GM19193 (cell line): ENCODE measurements at regions not wholly inside any gene's neighbourhood (a gene's known extent, or its start where the extent isn't known, plus 50 kb on each side); places are given as distances from the start of the nearest gene placed in this dataset.

Source experiments
- POLR2A ChIP-seq: IDR thresholded peaks from 4 replicates; pipeline ENCODE4 v1.6.1; 2011; ENCODE audit not compliant: insufficient read depth, insufficient read length; ENCODE audit errors: extremely low read depth

DNA sequence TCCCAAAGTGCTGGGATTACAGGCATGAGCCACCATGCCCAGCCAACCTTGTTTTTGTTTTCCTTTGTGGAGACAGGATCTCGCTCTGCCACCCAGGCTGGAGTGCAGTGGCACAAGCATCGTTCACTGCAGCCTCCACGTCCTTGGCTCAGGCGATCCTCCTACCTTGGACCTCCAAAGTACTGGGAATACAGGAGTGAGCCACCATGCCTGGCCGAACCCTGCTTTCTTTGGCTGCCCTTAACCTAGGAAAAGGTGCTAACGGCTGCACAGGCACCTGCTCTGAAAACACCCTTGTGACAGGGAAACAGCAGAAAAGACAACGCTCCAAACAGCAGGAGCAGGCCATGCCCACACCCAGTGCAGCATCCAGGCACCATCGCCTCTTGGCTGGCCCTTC, 71.9 kb downstream of the OAT start:
- no peak for TF ChIP-seq POLR2A

DNA sequence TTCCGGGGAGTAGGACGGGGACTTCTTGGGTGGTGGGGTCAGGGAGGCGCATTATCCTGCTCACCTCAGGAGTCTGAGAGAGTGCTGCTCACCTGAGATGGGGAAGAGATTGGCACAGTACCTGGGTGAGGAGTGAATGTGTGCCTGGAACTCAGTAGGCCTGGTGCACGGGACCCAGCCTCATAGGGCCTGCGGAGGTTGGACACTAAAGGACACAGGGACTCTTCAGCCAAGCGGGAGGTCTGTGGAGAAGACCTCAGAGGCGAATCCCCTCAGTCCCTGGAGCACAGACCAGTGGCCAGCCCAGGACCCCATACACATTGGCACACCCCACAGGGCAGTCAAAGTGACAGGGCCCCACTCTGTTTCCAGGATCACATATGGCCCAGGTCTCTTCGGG, 73.2 kb downstream of the OAT start:
- TF ChIP-seq POLR2A = no peak

DNA sequence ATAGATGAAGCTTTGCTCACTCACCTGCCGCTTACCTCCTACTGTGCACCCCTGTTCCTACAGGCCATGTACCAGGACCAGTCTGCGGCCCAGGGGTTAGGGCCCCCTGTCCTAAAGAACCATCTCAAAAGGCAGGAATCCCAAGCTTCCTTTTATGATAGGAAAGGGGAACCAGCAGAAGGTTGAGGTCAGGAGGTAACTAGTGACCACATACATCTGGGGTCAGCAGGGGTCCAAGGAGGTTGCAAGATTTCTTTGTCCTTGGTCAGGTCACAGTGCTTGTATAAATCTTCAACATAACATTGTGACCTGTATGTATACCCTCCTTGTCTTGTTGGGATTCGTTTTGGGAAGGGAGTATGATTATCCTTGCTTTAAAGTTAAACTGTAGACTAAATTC, 73.8 kb downstream of the OAT start:
- no peak for TF ChIP-seq POLR2A

DNA sequence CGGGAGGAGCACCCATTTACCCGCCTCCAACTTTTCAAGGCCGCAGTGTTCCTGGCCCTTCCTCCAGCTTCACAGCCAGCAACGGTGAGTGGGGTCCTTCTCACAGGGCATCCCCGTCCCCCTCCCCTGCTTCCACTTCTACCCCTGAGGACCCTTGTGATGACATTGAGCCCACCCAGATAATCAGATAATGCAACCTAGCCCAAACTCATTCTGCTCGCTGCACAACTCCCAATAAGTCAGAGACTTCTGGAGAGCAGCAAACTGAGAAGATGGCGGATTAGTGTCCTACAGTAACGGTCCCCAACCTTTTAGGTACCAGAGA, 74.5 kb downstream of the OAT start:
- TF ChIP-seq POLR2A = no peak

DNA sequence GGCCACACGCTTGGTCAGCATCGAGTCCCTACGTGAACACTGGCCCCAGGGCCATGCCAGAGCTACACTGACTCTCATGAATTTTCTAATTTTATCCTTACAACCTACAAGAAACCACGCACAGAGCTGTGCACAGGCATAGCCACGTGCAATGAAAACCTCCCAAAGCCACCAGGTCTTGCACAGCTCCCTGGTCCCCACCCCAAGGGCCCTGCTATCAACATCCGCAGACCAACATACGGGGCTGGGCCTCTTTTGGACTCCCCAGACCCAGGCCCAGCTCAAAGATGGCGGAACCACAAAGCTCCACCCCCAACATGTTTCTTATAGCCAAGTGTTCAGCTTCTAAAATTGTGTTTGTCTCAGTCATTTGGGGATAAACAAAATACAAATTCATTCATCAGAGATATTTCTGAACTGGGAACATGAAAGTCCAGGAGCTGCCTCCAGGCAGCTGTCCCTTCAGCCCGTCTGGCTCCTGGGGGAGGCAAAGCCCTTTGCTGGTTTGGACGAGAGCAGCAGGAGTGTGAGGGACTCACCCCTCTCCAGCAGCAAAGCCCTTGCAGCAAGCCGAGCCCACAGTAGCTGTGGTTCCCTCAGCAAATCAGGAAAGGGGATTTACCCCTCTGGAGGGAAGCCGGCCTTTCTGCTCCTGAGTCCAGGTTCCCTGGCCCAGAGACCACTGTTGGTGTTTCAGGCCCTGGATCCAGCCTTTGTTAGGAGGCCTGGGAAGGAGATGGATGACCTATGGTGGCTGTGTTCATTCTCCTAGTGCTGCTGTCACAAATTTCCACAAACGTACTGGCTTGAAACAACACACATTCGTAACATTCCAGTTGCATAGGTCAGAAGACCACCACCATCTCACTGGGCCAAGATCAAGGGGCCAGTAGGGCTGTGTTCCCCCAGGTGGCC, 75.1 kb downstream of the OAT start:
- no peak for TF ChIP-seq POLR2A

DNA sequence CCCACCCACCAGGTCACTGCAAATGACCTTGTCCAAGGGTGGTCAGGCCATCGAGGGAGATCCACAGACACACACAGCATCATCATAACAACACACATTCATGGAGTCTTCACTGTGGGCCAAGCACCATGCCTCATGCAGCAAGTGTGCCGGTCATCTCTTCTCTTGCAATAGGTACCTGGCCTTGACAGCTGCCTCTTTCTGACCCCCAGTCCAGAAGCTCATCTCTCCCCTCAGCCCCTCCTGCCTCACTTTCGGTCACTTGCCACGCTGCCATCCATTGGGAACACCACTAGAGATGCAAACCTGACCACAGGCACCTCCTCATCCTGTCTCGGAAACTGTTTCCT, 75.9 kb downstream of the OAT start:
- TF ChIP-seq POLR2A = no peak

DNA sequence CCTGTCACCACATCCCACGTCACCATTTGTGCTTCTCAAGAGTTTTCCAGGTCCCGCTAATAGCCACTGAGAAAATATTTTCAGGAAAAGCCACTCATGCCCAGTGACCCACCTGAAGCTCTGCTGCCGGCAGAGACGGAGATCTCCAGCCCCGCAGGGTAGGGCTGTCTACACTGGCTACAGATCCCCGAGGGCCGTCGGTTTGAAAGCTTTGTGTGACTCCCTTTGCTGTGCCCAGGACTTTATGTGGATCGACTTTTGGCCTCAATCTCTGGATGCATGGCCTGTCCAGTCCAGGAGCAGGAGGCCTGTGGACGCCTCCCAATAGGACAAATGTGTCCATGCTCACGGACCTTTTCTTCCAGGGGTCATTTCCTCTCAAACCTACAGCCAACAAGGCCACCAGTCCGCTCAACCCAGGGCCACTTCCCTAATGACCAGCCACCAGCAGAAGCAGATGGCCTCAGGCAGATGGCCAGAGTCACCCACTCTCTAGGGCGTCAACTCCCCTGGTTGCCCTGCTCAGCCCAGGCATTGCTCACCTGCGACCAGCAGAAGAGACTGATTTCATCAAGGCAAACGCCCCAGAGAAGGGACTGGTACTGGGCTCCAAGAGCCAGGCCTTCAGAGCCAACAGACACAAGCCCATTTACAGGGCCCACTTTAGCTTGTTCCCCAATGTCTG, 76.4 kb downstream of the OAT start:
- TF ChIP-seq POLR2A = no peak

DNA sequence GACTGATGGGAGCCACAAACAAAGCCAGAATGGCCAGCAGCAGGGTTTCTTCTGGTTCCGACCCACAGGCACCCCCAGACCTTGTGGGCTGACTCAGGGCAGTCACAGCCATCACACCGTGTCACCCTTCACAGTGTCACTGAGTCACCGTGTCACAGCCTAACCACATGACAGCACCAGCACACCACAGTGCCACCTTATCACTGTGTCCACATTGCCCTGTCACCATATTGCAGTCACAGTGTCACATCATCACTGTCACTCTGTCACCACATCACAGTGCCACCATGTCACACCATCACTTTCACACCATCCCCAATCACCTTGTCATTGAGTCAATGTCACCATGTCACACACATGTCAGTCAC, 77.0 kb downstream of the OAT start:
- no peak for TF ChIP-seq POLR2A

DNA sequence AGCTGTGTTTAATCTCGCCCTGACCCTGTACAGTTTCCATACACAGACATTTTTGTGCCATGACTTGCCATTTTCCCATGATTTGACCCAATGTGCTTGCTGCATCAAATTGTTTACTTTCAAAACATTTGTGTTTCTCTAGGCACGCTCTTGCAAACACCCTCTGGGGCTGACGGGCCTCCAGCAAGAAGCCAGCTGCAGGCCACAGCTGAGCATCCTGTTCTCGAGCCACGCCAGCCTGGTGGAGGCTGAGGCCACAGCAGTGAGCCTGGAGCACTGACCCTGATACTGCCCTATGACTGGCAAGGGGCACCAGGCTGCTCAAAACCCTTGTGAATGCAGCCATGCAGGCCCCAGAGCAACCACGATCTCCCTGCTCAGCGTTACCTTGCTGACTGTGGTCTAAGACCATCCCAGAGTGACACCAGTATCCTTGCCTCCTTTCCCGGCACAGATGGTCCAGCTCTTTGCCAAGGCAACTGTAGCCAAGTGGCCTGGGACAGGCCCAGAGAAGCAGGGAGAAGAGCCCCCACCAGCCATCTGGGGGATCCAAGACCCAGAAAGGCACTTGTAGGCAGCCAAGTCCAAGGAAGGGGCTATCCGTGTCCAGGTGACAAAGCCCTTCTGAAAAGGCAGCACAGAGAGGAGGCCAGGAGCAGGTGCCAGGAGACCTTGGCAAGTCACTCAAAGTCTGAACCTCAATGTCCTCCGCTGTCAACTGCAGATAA, 78.5 kb downstream of the OAT start:
- no peak for TF ChIP-seq POLR2A

DNA sequence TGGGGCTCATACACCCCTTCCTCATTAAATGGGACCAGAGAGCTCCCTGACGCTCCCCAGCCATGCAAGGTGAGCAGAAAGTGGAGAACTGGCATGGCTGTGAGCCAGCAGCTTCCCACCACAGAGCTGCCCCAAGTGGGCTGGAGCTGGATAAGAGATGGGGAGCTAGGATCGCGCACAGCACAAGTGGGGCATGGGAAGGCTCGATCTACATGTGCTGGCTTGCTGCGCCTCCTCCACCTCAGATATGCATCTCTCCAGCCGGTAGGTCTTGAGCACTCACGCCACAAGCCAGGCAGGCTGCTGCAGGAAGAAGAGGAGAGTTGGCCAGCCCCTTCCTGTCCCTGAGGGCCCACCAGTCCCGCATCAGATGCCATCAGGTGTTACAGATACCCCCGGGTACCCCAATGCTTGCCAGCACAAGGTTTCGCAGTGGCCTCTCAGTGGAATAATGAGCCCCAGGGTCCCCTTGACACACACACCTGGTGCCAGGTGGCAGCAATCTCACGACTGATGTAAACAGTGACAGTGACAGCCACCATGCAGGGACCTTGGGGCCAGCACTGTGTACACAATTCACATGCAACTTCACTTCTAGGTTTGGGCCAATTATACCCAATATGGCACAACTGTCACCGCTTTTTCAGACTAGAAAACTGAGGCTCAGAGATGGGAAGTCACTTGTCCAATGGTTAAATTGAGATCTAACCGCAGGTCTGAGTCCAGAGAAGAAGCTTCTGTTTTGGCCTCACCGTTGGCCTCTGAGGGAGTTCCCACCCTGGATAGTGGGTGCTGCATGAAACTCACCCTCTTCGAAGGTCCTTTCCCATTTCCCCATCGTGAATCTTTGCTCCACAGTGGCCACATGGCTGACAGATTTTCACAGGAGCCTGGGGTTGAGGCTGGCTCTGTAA, 79.3 kb downstream of the OAT start:
- no peak for TF ChIP-seq POLR2A

DNA sequence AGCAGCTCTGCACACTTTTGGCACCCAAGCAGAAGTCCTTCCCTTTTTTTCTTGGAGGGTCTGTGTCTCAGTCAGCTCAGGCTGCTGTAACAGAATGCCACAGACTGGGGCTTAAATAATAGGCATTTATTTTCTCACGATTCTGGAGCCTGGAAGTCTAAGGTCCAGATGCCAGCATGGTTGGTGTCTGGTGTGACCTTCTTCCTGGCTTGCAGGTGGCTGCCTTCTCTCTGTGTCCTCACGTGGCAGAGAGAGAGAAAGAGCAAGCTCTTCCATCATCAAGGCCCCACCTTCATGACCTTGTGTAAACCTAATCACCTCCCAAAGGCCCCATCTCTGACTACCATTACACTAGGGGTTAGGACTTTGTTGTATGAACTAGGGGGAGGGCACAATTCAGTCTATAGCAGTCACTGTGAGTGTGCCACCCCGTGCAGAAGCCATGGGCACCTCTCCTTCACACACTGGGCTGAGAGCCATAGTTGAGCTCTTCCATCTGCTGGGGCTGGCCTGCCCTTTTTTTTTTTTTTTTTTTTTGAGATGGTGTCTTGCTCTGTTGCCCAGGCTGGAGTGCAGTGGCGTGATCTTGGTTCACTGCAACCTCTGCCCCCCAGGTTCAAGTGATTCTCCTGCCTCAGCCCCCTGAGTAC, 80.3 kb downstream of the OAT start:
- no peak for TF ChIP-seq POLR2A

DNA sequence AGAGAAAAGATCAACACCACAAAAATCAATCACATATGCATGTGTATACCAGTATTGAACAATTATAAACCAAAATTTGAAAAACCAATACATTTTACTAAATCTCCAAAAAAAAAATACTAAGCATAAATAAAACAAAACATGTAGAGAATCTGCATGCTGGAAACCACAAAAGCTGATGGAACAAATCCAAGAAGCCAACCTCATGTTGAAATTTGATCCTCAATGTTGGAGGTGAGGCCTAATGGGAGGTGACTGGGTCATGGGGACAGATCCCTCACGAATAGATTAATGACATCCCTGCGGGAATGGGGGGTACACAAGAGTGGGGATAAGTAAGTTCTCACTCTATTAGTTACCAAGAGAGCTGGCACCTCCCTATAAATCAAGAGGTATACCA, 82.5 kb downstream of the OAT start:
- TF ChIP-seq POLR2A = no peak

DNA sequence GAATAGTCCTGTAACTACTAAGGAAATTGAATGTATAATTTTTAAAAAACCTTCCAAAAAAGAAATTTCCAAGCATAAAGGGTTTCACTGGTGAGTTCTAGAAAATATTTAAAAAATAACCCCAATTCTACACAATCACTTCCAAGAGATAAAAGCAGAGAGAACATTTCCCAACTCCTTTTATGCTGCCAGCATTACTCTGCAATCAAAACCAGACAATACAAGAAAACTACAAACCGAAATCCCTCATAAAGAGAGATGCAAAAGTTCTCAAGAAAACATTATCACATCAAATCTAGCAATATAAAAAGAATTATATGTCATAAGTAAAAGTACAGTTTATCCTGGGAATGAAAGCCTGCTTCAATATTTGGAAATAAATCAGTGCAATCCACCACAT, 84.8 kb downstream of the OAT start:
- no peak for TF ChIP-seq POLR2A

DNA sequence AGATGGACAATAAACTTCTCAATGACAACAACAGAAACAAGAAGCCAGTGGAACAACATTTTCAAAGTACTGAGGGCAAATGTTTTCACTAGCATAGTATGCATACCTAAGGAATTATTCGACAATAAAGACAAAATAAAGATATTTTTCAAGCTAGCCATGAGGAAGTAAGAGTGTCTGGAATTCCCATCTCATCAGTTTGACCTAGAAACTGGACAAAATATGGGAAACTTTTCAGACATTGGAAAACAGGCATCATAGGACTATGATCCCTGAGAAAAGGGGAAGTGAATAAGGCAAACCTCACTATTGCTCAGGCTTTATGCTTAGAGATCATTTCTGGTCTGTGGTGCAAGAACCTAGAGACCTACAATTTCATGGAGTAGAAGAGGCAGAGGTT, 86.3 kb downstream of the OAT start:
- no peak for TF ChIP-seq POLR2A
